Peyer's patch (tissue), 4 donors: ENCODE measurements at regions not wholly inside any gene's neighbourhood (a gene's known extent, or its start where the extent isn't known, plus 50 kb on each side); places are given as distances from the start of the nearest gene placed in this dataset.

ENCODE experiments used
- DNase-seq, 3 donors: peaks; one replicate each; pipeline ENCODE4 v3.0.0-alpha.2; 2017 to 2019
- H3K27ac ChIP-seq, 4 donors: fragments of 200-600 bp; sonication (generic); one replicate each; pipeline ENCODE4 v1.5.1; 2016 to 2019
- H3K27me3 ChIP-seq, 2 donors: fragments of 200-600 bp; sonication (generic); one replicate each; pipeline ENCODE4 v1.5.1; 2019
- H3K36me3 ChIP-seq, 3 donors: fragments of 200-600 bp; sonication (generic); one replicate each; pipeline ENCODE4 v1.5.1; 2016 to 2019
- H3K4me1 ChIP-seq, 4 donors: fragments of 200-600 bp; sonication (generic); one replicate each; pipeline ENCODE4 v1.5.1; 2016 to 2019
- H3K4me3 ChIP-seq, 4 donors: fragments of 200-600 bp; sonication (generic); 1 replicate in 3 of 4; 2 replicates in 1 of 4; pipeline ENCODE4 v1.5.1; 2016 to 2019; ENCODE audit warnings: mild to moderate bottlenecking in 1 of 4
- H3K9me3 ChIP-seq, 4 donors: fragments of 200-600 bp; sonication (generic); one replicate each; pipeline ENCODE4 v1.5.1; 2016 to 2019; ENCODE audit warnings: mild to moderate bottlenecking in 1 of 4
- CTCF ChIP-seq, 6 experiments: fragments of 450-650 bp in 4 of 6; fragments of 200-600 bp in 2 of 6; sonication (generic) in 1 of 6; IDR thresholded peaks; one replicate each; pipeline ENCODE4 v1.5.1; 2017 to 2019; ENCODE audit warnings: antibody characterized with exemption in 6 of 6, mild to moderate bottlenecking in 3 of 6, moderate library complexity in 1 of 6
- POLR2A ChIP-seq, 2 donors: fragments of 450-650 bp; IDR thresholded peaks; one replicate each; pipeline ENCODE4 v1.5.1; 2017; ENCODE audit warnings: antibody characterized with exemption in 2 of 2, mild to moderate bottlenecking in 2 of 2, moderate library complexity in 2 of 2

GRCh38 chr6:45812922-45813321, 202.7 kb downstream of the CLIC5 start:
- no peaks in the 10 kb centered on the region for H3K36me3 ChIP-seq
- peaks cover 0 to 2% (median 0%) of the 10 kb centered on the region in 4 donors for H3K4me1 ChIP-seq
- no peaks in the 10 kb centered on the region for H3K9me3 ChIP-seq
- H3K27me3 ChIP-seq: no peaks in the 10 kb centered on the region
- TF ChIP-seq CTCF (IDR thresholded peaks at IDR 0.05) (no peak), POLR2A (IDR thresholded peaks at IDR 0.05) (no peak)
- no peak overlapping the region for H3K27ac ChIP-seq
- H3K4me3 ChIP-seq: no peak overlapping the region
- no peak for DNase-seq

DNA sequence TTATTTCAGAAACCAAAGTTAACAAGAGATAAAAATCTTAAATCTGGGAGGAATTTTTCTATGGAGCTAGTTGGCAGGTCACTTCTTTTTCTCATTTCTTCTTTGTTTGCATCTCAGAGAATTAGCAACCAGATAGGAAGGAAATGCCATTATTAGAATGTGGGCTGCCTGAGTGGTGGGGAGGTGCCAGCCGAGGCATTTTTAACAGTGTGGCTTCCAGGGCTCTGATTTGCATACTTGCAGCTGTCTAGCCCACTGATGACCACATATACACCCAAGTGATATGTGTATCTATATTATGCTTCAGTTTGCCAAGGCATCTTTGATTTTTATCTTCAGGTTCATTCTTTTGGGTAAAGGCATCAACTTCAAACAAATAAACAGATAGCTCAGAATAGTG, 206.7 kb downstream of the CLIC5 start:
- H3K27ac ChIP-seq: no peak overlapping the region
- peak in 2 of 3 donors; percentile 29 to 48 for DNase-seq
- peaks cover 0 to 2% (median 0%) of the 10 kb centered on the region in 4 donors for H3K4me1 ChIP-seq
- H3K4me3 ChIP-seq: no peak overlapping the region
- H3K36me3 ChIP-seq: no peaks in the 10 kb centered on the region
- H3K27me3 ChIP-seq: no peaks in the 10 kb centered on the region
- TF ChIP-seq CTCF (IDR thresholded peaks at IDR 0.05): no peak
- no peak for TF ChIP-seq POLR2A (IDR thresholded peaks at IDR 0.05)
- H3K9me3 ChIP-seq: no peaks in the 10 kb centered on the region

- Histone ChIP-seq H3K4me1 (peaks cover 0 to 2% (median 0%) of the 10 kb centered on the region in 4 donors), H3K27me3 (no peaks in the 10 kb centered on the region), H3K4me3 (no peak overlapping the region), H3K27ac (no peak overlapping the region), H3K9me3 (no peaks in the 10 kb centered on the region), H3K36me3 (no peaks in the 10 kb centered on the region)
- TF ChIP-seq CTCF (IDR thresholded peaks at IDR 0.05) (no peak), POLR2A (IDR thresholded peaks at IDR 0.05) (no peak)
- no peak for DNase-seq
Measured at GRCh38 chr6:45808042-45808645, 207.5 kb downstream of the CLIC5 start.

DNA sequence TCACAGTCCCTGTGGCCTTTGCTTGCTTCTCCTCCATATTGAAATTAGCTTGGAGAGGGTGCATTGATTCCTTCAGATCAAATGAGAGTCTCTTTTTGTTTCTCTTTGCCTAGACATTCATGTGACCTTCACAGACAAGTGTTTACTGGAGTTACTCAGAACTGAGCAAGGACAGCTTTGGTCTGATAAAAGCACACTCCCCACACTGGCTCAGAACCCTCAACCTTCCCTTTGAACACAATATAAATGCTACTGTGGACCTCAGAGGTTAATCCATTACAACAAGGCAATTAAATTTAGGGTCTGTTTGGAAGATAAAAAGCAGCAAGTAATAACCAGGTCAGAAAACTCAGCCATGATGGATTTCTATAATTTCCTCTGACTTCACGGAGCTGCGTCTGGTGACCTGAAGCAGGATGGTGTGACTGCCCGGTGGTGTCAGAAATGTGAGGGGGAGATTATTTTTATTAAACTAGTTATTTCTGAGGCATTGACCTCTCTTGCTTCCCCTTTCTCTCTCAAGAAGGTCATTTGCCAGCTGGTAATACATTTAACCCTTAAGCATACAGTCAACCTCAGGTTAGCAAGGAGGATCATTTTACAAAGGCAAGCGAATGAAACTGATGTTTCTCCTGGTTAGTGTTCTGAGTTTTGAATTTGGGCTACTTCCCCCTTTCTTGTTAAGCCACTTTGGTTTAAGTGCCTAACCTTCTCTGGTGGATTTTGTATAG, 208.2 kb downstream of the CLIC5 start:
- H3K4me3 ChIP-seq: no peak overlapping the region
- no peaks in the 10 kb centered on the region for H3K36me3 ChIP-seq
- no peaks in the 10 kb centered on the region for H3K27me3 ChIP-seq
- TF ChIP-seq POLR2A (IDR thresholded peaks at IDR 0.05): no peak
- TF ChIP-seq CTCF (IDR thresholded peaks at IDR 0.05): no peak
- no peaks in the 10 kb centered on the region for H3K9me3 ChIP-seq
- no peak overlapping the region for H3K27ac ChIP-seq
- peaks cover 0 to 2% (median 0%) of the 10 kb centered on the region in 4 donors for H3K4me1 ChIP-seq
- DNase-seq: no peak

GRCh38 chr6:45806172-45806571, 209.5 kb downstream of the CLIC5 start:
- Histone ChIP-seq H3K9me3 (no peaks in the 10 kb centered on the region), H3K4me1 (peaks cover 0 to 2% (median 0%) of the 10 kb centered on the region in 4 donors), H3K27me3 (no peaks in the 10 kb centered on the region), H3K36me3 (no peaks in the 10 kb centered on the region), H3K4me3 (no peak overlapping the region), H3K27ac (no peak overlapping the region)
- no peak for DNase-seq
- TF ChIP-seq CTCF (IDR thresholded peaks at IDR 0.05) (no peak), POLR2A (IDR thresholded peaks at IDR 0.05) (no peak)
